Gastroesophageal sphincter (tissue), 4 donors: ENCODE measurements at regions not wholly inside any gene's neighbourhood (a gene's known extent, or its start where the extent isn't known, plus 50 kb on each side); places are given as distances from the start of the nearest gene placed in this dataset.
"Not testable (repeated sequence)": the region's sequence is repeated elsewhere in the genome, so short reads cannot be mapped to it uniquely, and the experiment has no call there.

Experiments used
- ATAC-seq: fragments of 150-250 bp; one replicate; pipeline ENCODE4 v1.9.1; 2016; ENCODE audit warnings: mild to moderate bottlenecking, moderate library complexity
- H3K27ac ChIP-seq, 4 donors: fragments of 200-600 bp; sonication (generic) in 3 of 4; 1 replicate in 3 of 4; 2 replicates in 1 of 4; pipeline ENCODE4 v1.5.1; 2016 to 2019
- H3K27me3 ChIP-seq: fragments of 200-600 bp; sonication (generic); one replicate; pipeline ENCODE4 v1.5.1; 2019
- H3K36me3 ChIP-seq, 2 donors: fragments of 200-600 bp; sonication (generic); one replicate each; pipeline ENCODE4 v1.5.1; 2019; ENCODE audit warnings: control low read depth in 1 of 2
- H3K4me1 ChIP-seq, 3 donors: fragments of 200-600 bp; sonication (generic); 1 replicate in 2 of 3; 2 replicates in 1 of 3; pipeline ENCODE4 v1.5.1; 2016 to 2019; ENCODE audit warnings: control low read depth in 2 of 3
- H3K4me3 ChIP-seq, 2 donors: fragments of 200-600 bp; sonication (generic); one replicate each; pipeline ENCODE4 v1.5.1; 2019; ENCODE audit warnings: mild to moderate bottlenecking in 1 of 2, moderate library complexity in 1 of 2
- H3K9me3 ChIP-seq, 3 donors: fragments of 200-600 bp; sonication (generic); one replicate each; pipeline ENCODE4 v1.5.1; 2017 to 2019; ENCODE audit warnings: control low read depth in 2 of 3
- CTCF ChIP-seq, 4 experiments: fragments of 200-600 bp in 2 of 4; fragments of 450-650 bp in 2 of 4; sonication (generic) in 1 of 4; IDR thresholded peaks; one replicate each; pipeline ENCODE4 v1.5.1; 2017 to 2019; ENCODE audit warnings: antibody characterized with exemption in 4 of 4, mild to moderate bottlenecking in 2 of 4, moderate library complexity in 2 of 4
- EP300 ChIP-seq: sonication (generic); formaldehyde crosslinking; IDR thresholded peaks from one replicate; pipeline ENCODE4 v1.6.1; 2017; ENCODE audit warnings: antibody characterized with exemption, mild to moderate bottlenecking
- POLR2A ChIP-seq, 2 donors: fragments of 450-650 bp; IDR thresholded peaks; one replicate each; pipeline ENCODE4 v1.6.1; 2017; ENCODE audit warnings: antibody characterized with exemption in 2 of 2, mild to moderate bottlenecking in 2 of 2, moderate library complexity in 1 of 2
- POLR2AphosphoS5 ChIP-seq: sonication (generic); formaldehyde crosslinking; IDR thresholded peaks from one replicate; pipeline ENCODE4 v1.6.1; 2017; ENCODE audit warnings: antibody characterized with exemption
- WGBS, 2 donors: methylation state at CpG; one replicate each; pipeline ENCODE4 v1.1.5; 2018; ENCODE audit warnings: low coverage in 1 of 2; 5-methylcytosine and 5-hydroxymethylcytosine counted together

GRCh38 chr20:47990507-47991150 is 205.3 kb upstream of the SULF2 start:
- Histone ChIP-seq H3K36me3 (no peaks in the 10 kb centered on the region), H3K4me1 (peaks cover 0 to 19% (median 0%) of the 10 kb centered on the region in 3 donors), H3K27me3 (no peaks in the 10 kb centered on the region), H3K9me3 (peaks cover 0 to 10% (median 0%) of the 10 kb centered on the region in 3 donors), H3K4me3 (no peak overlapping the region), H3K27ac (no peak overlapping the region)
- WGBS, 2 donors: 100% methylated on average over 6 of the region's 8 CpGs; no CpG with 5 or more reads in 1 of the 2 donors
- TF ChIP-seq CTCF (IDR thresholded peaks at IDR 0.05): no peak
- TF ChIP-seq POLR2AphosphoS5: no peak
- TF ChIP-seq POLR2A (IDR thresholded peaks at IDR 0.05): no peak
- no peak for TF ChIP-seq EP300
- no peak for ATAC-seq

GRCh38 chr20:47989957-47990356 is 204.7 kb upstream of the SULF2 start:
- Histone ChIP-seq H3K36me3 (no peaks in the 10 kb centered on the region), H3K27ac (no peak overlapping the region), H3K4me3 (no peak overlapping the region), H3K9me3 (peaks cover 0 to 10% (median 0%) of the 10 kb centered on the region in 3 donors), H3K27me3 (no peaks in the 10 kb centered on the region), H3K4me1 (peaks cover 0 to 23% (median 2%) of the 10 kb centered on the region in 3 donors)
- no peak for TF ChIP-seq CTCF (IDR thresholded peaks at IDR 0.05)
- no peak for TF ChIP-seq EP300
- no peak for TF ChIP-seq POLR2AphosphoS5
- TF ChIP-seq POLR2A (IDR thresholded peaks at IDR 0.05): no peak
- WGBS, 2 donors: 8 to 41% methylated on average over 2 of the region's 4 CpGs
- ATAC-seq: no peak

GRCh38 chr20:47988676-47989075 is 203.4 kb upstream of the SULF2 start:
- no peak for TF ChIP-seq POLR2AphosphoS5
- no peak for TF ChIP-seq EP300
- Histone ChIP-seq H3K4me3 (no peak overlapping the region), H3K4me1 (peaks cover 0 to 23% (median 2%) of the 10 kb centered on the region in 3 donors), H3K27me3 (no peaks in the 10 kb centered on the region), H3K36me3 (no peaks in the 10 kb centered on the region), H3K9me3 (peaks cover 0 to 9% (median 0%) of the 10 kb centered on the region in 3 donors), H3K27ac (no peak overlapping the region)
- ATAC-seq: no peak
- 30 to 38% methylated on average over 2 of the region's 4 CpGs for WGBS, 2 donors

- no peak overlapping the region for H3K27ac ChIP-seq
- no peak for ATAC-seq
- H3K4me1 ChIP-seq: peaks cover 0 to 22% (median 2%) of the 10 kb centered on the region in 3 donors
- WGBS, 2 donors: 67 to 79% methylated on average over 5 to 6 of the region's 7 CpGs
- TF ChIP-seq POLR2A (IDR thresholded peaks at IDR 0.05) (no peak), CTCF (IDR thresholded peaks at IDR 0.05) (no peak), EP300 (no peak), POLR2AphosphoS5 (no peak)
- no peaks in the 10 kb centered on the region for H3K27me3 ChIP-seq
- H3K36me3 ChIP-seq: no peaks in the 10 kb centered on the region
- H3K9me3 ChIP-seq: no peaks in the 10 kb centered on the region
- no peak overlapping the region for H3K4me3 ChIP-seq
These were observed 200.0 kb upstream of the SULF2 start for GRCh38 chr20:47985092-47985850.

- TF ChIP-seq EP300 (no peak), POLR2AphosphoS5 (no peak), POLR2A (IDR thresholded peaks at IDR 0.05) (no peak), CTCF (IDR thresholded peaks at IDR 0.05) (no peak)
- Histone ChIP-seq H3K4me3 (no peak overlapping the region), H3K4me1 (peaks cover 0 to 14% (median 2%) of the 10 kb centered on the region in 3 donors), H3K27me3 (no peaks in the 10 kb centered on the region), H3K9me3 (no peaks in the 10 kb centered on the region), H3K36me3 (no peaks in the 10 kb centered on the region), H3K27ac (no peak overlapping the region)
- 82% methylated on average over 3 of the region's 6 CpGs; no CpG with 5 or more reads in 1 of the 2 donors for WGBS, 2 donors
- ATAC-seq: no peak
These were observed 199.2 kb upstream of the SULF2 start for GRCh38 chr20:47984437-47984836.

GRCh38 chr20:47983642-47984041 is 198.4 kb upstream of the SULF2 start:
- H3K27me3 ChIP-seq, H3K4me3 ChIP-seq, ATAC-seq, H3K9me3 ChIP-seq, H3K4me1 ChIP-seq, H3K27ac ChIP-seq, H3K36me3 ChIP-seq: not testable (repeated sequence)
- WGBS, 2 donors: 55% methylated on average over 2 of the region's 8 CpGs; no CpG with 5 or more reads in 1 of the 2 donors
